ENCODE measurements at regions not wholly inside any gene's neighbourhood (a gene's known extent, or its start where the extent isn't known, plus 50 kb on each side); places are given as distances from the start of the nearest gene placed in this dataset.

- DNase-seq: no peak
These were observed 77.0 kb upstream of the SPATA12 start for GRCh38 chr3:56983427-56983826.

- no peak for DNase-seq
These were observed 78.8 kb upstream of the SPATA12 start for GRCh38 chr3:56981445-56982230.

- DNase-seq: no peak
These were observed 79.6 kb upstream of the SPATA12 start for GRCh38 chr3:56980798-56981390.

- no peak for DNase-seq
These were observed 80.2 kb upstream of the SPATA12 start for GRCh38 chr3:56980243-56980642.

GRCh38 chr3:56979791-56980190 is 80.7 kb upstream of the SPATA12 start:
- no peak for DNase-seq

GRCh38 chr3:56977561-56977889 is 82.9 kb upstream of the SPATA12 start:
- DNase-seq: no peak

- DNase-seq: no peak
These were observed 83.6 kb upstream of the SPATA12 start for GRCh38 chr3:56976651-56977560.

GRCh38 chr3:56975567-56975966 is 84.9 kb upstream of the SPATA12 start:
- no peak for DNase-seq

GRCh38 chr3:56974247-56974930 is 86.1 kb upstream of the SPATA12 start:
- no peak for DNase-seq

GRCh38 chr3:56971816-56972215 is 88.6 kb upstream of the SPATA12 start:
- no peak for DNase-seq

GRCh38 chr3:56971261-56971660 is 89.2 kb upstream of the SPATA12 start:
- DNase-seq: no peak

GRCh38 chr3:56970461-56970879 is 90.0 kb upstream of the SPATA12 start:
- no peak for DNase-seq

- DNase-seq: no peak
These were observed 90.6 kb upstream of the SPATA12 start for GRCh38 chr3:56969851-56970250.

GRCh38 chr3:56966509-56966908 is 94.0 kb upstream of the SPATA12 start:
- no peak for DNase-seq

- DNase-seq: no peak
These were observed 94.4 kb upstream of the SPATA12 start for GRCh38 chr3:56966104-56966503.

GRCh38 chr3:56962922-56963321 is 97.5 kb upstream of the SPATA12 start:
- no peak for DNase-seq

- DNase-seq: no peak
These were observed 98.3 kb upstream of the SPATA12 start for GRCh38 chr3:56962206-56962605.

- no peak for DNase-seq
These were observed 100.1 kb upstream of the SPATA12 start for GRCh38 chr3:56960234-56960917.

- no peak for DNase-seq
These were observed 101.6 kb upstream of the SPATA12 start for GRCh38 chr3:56958879-56959278.

- no peak for DNase-seq
These were observed 102.9 kb upstream of the SPATA12 start for GRCh38 chr3:56957522-56957921.

- DNase-seq: no peak
These were observed 103.6 kb upstream of the SPATA12 start for GRCh38 chr3:56956906-56957305.

GRCh38 chr3:56955492-56956111 is 104.9 kb upstream of the SPATA12 start:
- DNase-seq: no peak
